ENCODE measurements at regions not wholly inside any gene's neighbourhood (a gene's known extent, or its start where the extent isn't known, plus 50 kb on each side); places are given as distances from the start of the nearest gene placed in this dataset.

DNA sequence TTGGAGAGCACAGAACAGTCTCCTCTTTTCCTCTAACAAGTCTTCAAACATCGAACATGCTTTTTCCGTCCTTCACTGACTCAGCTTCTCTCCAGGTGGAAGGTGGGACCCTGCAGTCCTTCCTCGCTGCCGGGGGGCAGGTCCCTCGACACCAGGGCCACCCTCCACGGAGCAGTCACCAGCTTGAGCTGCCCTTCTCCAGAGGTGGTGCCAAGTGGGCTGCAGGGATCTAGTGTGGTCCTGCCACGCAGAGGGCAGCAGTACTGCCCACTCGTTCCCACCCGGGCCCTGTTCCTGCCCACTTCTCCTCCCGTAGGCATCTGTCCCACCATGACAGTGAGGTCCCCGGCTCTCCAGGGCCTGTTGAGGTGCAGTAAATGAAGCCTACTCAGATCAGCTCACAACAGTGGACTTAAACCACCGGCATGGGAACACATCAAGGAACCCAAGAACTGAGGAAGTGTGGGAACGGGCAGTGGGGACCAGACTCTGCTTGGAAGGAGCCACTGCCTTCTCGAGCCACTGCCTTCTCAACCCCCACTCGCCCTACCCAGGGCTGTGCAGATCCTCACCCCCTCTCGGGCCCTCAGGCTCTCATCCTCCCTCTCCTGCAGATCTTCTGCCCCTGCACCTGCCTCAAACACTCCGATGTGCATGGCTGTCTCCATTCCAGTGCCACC is 153.9 kb downstream of the OAT start:
- no peaks in the 10 kb centered on the region for H3K9me2 ChIP-seq (ENCODE audit: insufficient read depth)
- no peak for ATAC-seq
- H3K27ac Mint-ChIP-seq: no peak overlapping the region
- no peaks in the 10 kb centered on the region for H4K20me1 ChIP-seq (replicated peaks; ENCODE audit: insufficient read depth)
- H3K4me3 Mint-ChIP-seq: no peak overlapping the region
- H3K9me3 Mint-ChIP-seq: no peaks in the 10 kb centered on the region
- no peak overlapping the region for H3K4me2 ChIP-seq
- DNase-seq (ENCODE audit: low spot score): no peak
- H3K79me2 ChIP-seq (replicated peaks; ENCODE audit: insufficient read depth): no peaks in the 10 kb centered on the region
- TF ChIP-seq EZH2phosphoT487 (IDR thresholded peaks at IDR 0.05; ENCODE audit: unreplicated experiment): no peak
- TF ChIP-seq ZNF114 (CRISPR knock-in tag; IDR thresholded peaks at IDR 0.05): no peak
- TF ChIP-seq, protein P1, sequence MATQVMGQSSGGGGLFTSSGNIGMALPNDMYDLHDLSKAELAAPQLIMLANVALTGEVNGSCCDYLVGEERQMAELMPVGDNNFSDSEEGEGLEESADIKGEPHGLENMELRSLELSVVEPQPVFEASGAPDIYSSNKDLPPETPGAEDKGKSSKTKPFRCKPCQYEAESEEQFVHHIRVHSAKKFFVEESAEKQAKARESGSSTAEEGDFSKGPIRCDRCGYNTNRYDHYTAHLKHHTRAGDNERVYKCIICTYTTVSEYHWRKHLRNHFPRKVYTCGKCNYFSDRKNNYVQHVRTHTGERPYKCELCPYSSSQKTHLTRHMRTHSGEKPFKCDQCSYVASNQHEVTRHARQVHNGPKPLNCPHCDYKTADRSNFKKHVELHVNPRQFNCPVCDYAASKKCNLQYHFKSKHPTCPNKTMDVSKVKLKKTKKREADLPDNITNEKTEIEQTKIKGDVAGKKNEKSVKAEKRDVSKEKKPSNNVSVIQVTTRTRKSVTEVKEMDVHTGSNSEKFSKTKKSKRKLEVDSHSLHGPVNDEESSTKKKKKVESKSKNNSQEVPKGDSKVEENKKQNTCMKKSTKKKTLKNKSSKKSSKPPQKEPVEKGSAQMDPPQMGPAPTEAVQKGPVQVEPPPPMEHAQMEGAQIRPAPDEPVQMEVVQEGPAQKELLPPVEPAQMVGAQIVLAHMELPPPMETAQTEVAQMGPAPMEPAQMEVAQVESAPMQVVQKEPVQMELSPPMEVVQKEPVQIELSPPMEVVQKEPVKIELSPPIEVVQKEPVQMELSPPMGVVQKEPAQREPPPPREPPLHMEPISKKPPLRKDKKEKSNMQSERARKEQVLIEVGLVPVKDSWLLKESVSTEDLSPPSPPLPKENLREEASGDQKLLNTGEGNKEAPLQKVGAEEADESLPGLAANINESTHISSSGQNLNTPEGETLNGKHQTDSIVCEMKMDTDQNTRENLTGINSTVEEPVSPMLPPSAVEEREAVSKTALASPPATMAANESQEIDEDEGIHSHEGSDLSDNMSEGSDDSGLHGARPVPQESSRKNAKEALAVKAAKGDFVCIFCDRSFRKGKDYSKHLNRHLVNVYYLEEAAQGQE (IDR thresholded peaks at IDR 0.05; ENCODE audit: unreplicated experiment): no peak
- no peak for TF ChIP-seq STAT1 (IDR thresholded peaks at IDR 0.05; ENCODE audit: unreplicated experiment)
- TF ChIP-seq CREB1 (CRISPR knock-in tag; IDR thresholded peaks at IDR 0.05; ENCODE audit: low read depth): no peak
- TF ChIP-seq, protein P2, sequence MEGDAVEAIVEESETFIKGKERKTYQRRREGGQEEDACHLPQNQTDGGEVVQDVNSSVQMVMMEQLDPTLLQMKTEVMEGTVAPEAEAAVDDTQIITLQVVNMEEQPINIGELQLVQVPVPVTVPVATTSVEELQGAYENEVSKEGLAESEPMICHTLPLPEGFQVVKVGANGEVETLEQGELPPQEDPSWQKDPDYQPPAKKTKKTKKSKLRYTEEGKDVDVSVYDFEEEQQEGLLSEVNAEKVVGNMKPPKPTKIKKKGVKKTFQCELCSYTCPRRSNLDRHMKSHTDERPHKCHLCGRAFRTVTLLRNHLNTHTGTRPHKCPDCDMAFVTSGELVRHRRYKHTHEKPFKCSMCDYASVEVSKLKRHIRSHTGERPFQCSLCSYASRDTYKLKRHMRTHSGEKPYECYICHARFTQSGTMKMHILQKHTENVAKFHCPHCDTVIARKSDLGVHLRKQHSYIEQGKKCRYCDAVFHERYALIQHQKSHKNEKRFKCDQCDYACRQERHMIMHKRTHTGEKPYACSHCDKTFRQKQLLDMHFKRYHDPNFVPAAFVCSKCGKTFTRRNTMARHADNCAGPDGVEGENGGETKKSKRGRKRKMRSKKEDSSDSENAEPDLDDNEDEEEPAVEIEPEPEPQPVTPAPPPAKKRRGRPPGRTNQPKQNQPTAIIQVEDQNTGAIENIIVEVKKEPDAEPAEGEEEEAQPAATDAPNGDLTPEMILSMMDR (conservative IDR thresholded peaks at IDR 0.05; ENCODE audit: low read depth in 2 of 2): no peak
- TF ChIP-seq, protein P3, sequence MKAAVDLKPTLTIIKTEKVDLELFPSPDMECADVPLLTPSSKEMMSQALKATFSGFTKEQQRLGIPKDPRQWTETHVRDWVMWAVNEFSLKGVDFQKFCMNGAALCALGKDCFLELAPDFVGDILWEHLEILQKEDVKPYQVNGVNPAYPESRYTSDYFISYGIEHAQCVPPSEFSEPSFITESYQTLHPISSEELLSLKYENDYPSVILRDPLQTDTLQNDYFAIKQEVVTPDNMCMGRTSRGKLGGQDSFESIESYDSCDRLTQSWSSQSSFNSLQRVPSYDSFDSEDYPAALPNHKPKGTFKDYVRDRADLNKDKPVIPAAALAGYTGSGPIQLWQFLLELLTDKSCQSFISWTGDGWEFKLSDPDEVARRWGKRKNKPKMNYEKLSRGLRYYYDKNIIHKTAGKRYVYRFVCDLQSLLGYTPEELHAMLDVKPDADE (IDR thresholded peaks at IDR 0.05): no peak
- no peak for TF ChIP-seq NANOG (IDR thresholded peaks at IDR 0.05; ENCODE audit: borderline replicate concordance)
- no peak for TF ChIP-seq EZH2 (IDR thresholded peaks at IDR 0.05; ENCODE audit: low read depth, unreplicated experiment)
- no peak for TF ChIP-seq POLR2AphosphoS5 (IDR thresholded peaks at IDR 0.05; ENCODE audit: low read depth)
- TF ChIP-seq, protein P4, sequence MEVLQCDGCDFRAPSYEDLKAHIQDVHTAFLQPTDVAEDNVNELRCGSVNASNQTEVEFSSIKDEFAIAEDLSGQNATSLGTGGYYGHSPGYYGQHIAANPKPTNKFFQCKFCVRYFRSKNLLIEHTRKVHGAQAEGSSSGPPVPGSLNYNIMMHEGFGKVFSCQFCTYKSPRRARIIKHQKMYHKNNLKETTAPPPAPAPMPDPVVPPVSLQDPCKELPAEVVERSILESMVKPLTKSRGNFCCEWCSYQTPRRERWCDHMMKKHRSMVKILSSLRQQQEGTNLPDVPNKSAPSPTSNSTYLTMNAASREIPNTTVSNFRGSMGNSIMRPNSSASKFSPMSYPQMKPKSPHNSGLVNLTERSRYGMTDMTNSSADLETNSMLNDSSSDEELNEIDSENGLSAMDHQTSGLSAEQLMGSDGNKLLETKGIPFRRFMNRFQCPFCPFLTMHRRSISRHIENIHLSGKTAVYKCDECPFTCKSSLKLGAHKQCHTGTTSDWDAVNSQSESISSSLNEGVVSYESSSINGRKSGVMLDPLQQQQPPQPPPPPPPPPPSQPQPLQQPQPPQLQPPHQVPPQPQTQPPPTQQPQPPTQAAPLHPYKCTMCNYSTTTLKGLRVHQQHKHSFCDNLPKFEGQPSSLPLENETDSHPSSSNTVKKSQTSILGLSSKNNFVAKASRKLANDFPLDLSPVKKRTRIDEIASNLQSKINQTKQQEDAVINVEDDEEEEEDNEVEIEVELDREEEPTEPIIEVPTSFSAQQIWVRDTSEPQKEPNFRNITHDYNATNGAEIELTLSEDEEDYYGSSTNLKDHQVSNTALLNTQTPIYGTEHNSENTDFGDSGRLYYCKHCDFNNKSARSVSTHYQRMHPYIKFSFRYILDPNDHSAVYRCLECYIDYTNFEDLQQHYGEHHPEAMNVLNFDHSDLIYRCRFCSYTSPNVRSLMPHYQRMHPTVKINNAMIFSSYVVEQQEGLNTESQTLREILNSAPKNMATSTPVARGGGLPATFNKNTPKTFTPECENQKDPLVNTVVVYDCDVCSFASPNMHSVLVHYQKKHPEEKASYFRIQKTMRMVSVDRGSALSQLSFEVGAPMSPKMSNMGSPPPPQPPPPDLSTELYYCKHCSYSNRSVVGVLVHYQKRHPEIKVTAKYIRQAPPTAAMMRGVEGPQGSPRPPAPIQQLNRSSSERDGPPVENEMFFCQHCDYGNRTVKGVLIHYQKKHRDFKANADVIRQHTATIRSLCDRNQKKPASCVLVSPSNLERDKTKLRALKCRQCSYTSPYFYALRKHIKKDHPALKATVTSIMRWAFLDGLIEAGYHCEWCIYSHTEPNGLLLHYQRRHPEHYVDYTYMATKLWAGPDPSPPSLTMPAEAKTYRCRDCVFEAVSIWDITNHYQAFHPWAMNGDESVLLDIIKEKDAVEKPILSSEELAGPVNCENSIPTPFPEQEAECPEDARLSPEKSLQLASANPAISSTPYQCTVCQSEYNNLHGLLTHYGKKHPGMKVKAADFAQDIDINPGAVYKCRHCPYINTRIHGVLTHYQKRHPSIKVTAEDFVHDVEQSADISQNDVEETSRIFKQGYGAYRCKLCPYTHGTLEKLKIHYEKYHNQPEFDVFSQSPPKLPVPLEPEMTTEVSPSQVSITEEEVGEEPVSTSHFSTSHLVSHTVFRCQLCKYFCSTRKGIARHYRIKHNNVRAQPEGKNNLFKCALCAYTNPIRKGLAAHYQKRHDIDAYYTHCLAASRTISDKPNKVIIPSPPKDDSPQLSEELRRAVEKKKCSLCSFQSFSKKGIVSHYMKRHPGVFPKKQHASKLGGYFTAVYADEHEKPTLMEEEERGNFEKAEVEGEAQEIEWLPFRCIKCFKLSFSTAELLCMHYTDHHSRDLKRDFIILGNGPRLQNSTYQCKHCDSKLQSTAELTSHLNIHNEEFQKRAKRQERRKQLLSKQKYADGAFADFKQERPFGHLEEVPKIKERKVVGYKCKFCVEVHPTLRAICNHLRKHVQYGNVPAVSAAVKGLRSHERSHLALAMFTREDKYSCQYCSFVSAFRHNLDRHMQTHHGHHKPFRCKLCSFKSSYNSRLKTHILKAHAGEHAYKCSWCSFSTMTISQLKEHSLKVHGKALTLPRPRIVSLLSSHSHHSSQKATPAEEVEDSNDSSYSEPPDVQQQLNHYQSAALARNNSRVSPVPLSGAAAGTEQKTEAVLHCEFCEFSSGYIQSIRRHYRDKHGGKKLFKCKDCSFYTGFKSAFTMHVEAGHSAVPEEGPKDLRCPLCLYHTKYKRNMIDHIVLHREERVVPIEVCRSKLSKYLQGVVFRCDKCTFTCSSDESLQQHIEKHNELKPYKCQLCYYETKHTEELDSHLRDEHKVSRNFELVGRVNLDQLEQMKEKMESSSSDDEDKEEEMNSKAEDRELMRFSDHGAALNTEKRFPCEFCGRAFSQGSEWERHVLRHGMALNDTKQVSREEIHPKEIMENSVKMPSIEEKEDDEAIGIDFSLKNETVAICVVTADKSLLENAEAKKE (CRISPR knock-in tag; IDR thresholded peaks at IDR 0.05): no peak
- no peak for TF ChIP-seq JUNB (IDR thresholded peaks at IDR 0.05; ENCODE audit: unreplicated experiment)
- TF ChIP-seq ZNF331 (CRISPR knock-in tag; IDR thresholded peaks at IDR 0.05; ENCODE audit: low read depth): no peak
- no peak overlapping the region for H3K4me3 ChIP-seq
- no peaks in the 10 kb centered on the region for H3K27me3 Mint-ChIP-seq (ENCODE audit: insufficient read depth, low read depth, poor library complexity)
- H3K27me3 ChIP-seq (ENCODE audit: insufficient read depth): no peaks in the 10 kb centered on the region
- H3K4me1 ChIP-seq (ENCODE audit: insufficient read depth): no peaks in the 10 kb centered on the region
- no peak overlapping the region for H2AFZ ChIP-seq
- no peaks in the 10 kb centered on the region for H3K36me3 Mint-ChIP-seq (ENCODE audit: low read depth)
- no peaks in the 10 kb centered on the region for H3K36me3 ChIP-seq (ENCODE audit: insufficient read depth)
- no peaks in the 10 kb centered on the region for H3K4me1 Mint-ChIP-seq
- no peaks in the 10 kb centered on the region for H3F3A ChIP-seq (replicated peaks; ENCODE audit: low read depth)
- no peak overlapping the region for H3K27ac ChIP-seq (ENCODE audit: low read depth)
